ENCODE measurements at regions not wholly inside any gene's neighbourhood (a gene's known extent, or its start where the extent isn't known, plus 50 kb on each side); places are given as distances from the start of the nearest gene placed in this dataset.

DNA sequence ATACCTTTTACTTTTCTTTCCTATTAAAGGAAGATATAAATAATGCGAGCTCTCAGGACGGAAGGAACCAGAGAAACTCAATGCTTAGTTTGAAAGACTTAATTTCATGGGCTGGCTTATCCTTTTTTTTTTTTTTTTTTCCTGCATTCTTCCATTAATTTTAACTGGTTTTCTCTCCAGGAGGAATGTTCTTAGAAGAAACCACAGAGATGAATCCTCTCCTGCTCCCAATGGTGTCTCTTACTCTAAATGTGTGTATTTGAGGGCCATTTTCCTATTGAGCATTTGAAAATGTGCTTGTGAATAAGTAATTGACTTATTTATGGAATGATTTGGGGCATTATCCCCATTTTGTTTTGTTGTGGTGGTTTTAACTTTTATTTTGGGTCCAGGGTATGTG is 494.9 kb downstream of the FOXO1 start:
- TF ChIP-seq CTCF (IDR thresholded peaks at IDR 0.05 in 8 of 11, conservative IDR thresholded peaks at IDR 0.05 in 3 of 11) (no peak), POLR2A (IDR thresholded peaks at IDR 0.05) (no peak)
